ENCODE measurements at regions not wholly inside any gene's neighbourhood (a gene's known extent, or its start where the extent isn't known, plus 50 kb on each side); places are given as distances from the start of the nearest gene placed in this dataset.
"Not testable (repeated sequence)": the region's sequence is repeated elsewhere in the genome, so short reads cannot be mapped to it uniquely, and the experiment has no call there.

- FAIRE-seq = no peak
Measured at GRCh38 chr4:81314196-81314896, 99.3 kb upstream of the PRKG2 start.

- no peak for FAIRE-seq
Measured at GRCh38 chr4:81307991-81308390, 93.0 kb upstream of the PRKG2 start.

- no peak for FAIRE-seq
Measured at GRCh38 chr4:81304871-81305270, 89.8 kb upstream of the PRKG2 start.

- FAIRE-seq = not testable (repeated sequence)
Measured at GRCh38 chr4:81300352-81300751, 85.3 kb upstream of the PRKG2 start.

GRCh38 chr4:81290813-81291212 is 75.8 kb upstream of the PRKG2 start:
- FAIRE-seq = no peak

- FAIRE-seq = no peak
Measured at GRCh38 chr4:81287101-81287500, 72.1 kb upstream of the PRKG2 start.

GRCh38 chr4:81282131-81282530 is 67.1 kb upstream of the PRKG2 start:
- FAIRE-seq = no peak

- no peak for FAIRE-seq
Measured at GRCh38 chr4:81274460-81274859, 59.4 kb upstream of the PRKG2 start.

GRCh38 chr4:81272671-81273070 is 57.6 kb upstream of the PRKG2 start:
- FAIRE-seq = no peak
